Left kidney (tissue), 1 donor: ENCODE measurements at regions not wholly inside any gene's neighbourhood (a gene's known extent, or its start where the extent isn't known, plus 50 kb on each side); places are given as distances from the start of the nearest gene placed in this dataset.
A peak's percentile ranks its signal among the peaks of the same experiment; 100 is the strongest.

Source experiments
- DNase-seq: peaks from one replicate; pipeline ENCODE4 v3.0.0-alpha.2; 2013

DNA sequence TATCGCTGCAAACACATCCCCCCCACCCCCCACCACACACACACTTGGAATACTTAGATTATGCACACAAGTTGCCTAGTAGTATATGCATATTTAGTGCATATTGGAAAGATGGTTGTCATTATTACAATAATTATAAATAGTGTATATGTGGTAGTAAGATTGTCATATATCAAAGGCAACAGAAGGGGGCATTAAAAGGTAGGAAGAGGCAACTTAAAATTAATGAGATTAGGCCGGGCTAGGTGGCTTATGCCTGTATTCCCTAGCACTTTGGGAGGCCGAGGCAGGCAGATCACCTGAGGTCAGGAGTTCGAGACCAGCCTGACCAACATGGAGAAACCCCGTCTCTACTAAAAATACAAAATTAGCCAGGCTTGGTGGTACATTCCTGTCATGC lies 52.1 kb downstream of the GSC start:
- DNase-seq = no peak

DNA sequence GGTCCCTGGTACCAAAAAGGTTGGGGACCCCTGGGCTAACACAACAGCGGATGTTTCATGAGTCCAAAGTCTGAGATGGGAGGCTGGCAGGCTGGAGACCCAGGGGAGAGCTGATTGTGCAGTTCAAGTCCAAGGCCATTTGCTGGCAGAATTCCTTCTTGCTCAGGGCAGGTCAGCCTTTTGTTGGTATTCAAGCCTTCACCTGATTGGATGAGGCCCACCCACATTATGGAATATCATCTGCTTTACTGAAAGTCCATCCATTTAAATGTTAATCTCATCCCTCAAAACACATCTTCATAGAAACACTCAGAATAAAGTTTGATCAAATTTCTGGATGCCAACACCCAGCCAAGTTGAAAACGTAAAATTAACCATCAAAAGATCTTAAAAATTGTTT lies 52.9 kb downstream of the GSC start:
- no peak for DNase-seq

DNA sequence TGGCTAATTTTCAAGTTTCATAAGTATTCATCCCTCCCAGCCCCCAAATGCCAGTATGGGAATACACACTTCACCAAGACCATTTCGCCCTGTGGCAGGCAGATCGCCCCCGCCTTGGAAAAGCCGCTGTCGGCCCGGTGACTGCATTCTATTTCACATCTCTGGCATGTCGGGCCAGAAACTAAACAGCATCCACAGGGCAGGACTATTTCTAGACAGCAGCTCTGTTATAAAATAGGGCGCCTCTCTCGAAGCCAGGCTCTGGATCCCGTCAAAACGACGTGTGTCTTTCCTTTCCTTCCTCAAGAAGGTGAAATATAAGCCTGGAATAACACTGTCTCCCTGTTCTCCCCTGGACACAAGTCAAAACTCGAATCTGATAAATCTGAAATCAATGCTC lies 56.8 kb downstream of the GSC start:
- DNase-seq = no peak

DNA sequence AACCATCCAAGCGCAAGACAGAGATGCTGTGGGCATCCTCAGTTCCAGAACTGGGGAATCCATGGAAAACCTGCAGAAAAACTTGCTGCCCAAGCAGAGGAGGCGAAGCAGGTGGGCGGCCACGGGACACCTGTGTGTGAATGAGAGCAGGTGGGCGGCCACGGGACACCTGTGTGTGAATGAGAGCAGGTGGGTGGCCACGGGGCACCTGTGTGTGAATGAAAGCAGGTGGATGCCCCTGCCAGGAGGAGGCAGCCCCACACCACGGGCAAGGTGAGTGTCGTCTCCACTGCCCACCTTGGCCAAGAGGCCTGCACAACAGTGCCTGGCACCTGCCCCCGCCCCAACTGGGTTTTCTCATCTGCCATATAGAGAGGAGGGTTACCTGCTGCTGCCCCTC lies 59.2 kb downstream of the GSC start:
- no peak for DNase-seq

DNA sequence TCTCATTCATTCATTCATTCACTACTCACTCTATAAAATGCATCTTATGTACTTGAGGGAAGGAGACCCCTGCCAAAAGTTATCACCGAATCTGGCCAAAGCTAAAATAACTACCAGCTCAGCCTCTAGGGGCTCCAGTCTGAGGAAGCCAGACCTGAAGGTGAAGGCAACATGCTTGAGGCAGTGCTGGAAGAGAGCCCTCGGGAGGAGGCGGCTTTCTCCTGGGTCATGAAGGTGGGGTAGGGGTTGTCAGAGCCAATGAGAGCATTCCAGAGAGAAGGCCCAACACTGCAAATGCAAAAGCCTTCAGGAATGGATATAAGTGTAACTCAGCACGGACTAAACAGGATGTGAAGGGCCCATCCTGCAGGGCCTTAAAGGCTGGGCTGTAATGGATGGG lies 62.4 kb downstream of the GSC start:
- DNase-seq = no peak

DNA sequence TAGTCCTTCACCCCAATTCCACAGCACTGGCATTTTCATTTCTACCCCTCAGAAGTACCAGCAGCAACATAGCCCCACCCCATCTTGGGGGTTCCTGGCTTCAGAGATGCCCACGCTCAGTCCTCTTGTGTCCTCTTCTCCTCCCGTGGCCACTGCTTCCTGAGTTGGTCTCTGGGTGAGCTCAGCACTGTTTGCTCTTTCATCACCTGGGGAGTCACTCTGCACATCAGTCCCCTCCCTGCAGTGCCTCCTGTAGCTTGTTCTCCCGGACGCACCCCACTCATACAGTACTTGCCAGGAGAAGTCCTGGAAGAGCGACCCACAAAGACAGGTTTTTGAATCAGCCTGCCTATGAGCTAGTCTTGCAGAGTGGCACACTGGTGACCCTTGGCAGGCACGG lies 63.8 kb downstream of the GSC start:
- DNase-seq = no peak

DNA sequence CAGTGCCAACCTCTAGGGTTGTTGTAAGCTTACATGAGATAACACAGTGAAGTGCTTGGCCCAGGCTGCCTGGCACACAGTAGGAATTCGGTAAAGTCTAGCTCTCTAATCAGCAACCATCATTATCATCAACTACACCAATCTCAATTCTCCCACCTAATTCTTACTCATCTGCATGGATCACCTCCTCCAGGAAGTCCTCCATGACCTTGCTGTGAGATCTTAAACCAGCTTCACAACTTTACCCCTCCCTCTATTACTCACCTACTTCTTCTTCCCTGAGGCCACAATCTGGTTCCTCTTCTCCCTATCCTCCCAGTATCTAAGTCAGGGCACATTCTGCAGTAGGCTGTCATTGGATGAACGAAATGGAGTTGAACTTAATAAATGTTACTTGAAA lies 67.3 kb downstream of the GSC start:
- DNase-seq = no peak

DNA sequence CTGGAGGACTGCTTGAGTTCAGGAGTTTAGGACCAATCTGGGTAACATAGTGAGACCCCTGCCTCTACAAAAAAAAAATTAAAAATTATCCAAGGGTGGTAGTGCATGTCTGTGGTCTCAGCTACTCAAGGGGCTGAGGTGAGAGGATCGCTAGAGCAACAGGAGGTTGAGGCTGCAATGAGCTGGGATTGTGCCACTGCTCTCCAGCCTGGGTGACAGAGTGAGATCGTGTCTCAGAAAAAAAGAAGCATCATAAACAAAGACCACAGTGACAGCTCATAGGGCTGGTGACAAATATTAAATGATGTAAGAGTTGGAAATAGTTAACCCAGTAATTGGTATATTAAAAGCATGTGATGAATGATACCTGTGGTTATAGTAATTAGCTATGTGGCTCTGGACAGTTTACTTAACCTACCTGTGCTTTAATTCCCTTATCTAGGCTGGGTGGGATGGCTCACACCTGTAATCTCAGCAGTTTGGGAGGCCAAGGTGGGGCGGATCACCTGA lies 68.0 kb downstream of the GSC start:
- no peak for DNase-seq

DNA sequence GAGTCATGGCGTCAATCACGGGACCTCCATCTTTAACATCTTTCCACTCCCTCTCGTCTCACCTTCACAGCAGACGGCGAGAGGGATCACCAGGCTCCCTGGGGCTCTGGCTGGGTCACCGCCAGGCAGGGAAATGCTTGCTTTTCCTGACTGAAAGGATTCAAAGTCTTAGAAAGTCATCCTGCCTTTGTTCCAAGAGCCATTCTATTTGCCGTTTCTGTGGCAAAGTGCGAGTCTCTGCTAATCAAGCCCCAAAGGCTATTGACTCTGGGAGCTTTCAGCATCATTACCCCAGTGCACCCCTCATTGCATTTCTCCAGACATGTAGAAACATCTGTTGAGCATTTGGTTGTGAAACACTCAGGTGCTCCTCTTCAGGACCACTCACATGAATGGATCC lies 69.6 kb downstream of the GSC start:
- DNase-seq = no peak

DNA sequence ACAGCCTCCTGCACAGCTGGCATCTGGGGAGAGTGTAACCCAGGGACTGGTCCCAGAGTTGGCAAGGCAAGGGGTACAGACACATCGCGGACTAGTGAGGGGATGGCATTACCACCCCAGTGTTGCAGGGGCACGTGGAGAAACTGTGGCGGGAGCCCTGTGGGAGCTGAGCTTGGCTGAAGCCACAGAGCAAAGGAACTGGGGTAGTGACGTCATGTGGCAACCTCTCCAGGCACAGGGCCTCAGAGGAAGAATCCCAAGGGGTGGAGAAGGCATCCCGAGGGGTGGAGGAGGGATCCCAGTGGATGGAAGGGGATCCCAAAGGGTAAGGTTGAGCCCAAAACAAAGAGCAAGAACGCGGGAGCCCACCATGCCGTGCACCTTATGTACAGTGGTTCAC lies 70.1 kb downstream of the GSC start:
- DNase-seq = no peak

DNA sequence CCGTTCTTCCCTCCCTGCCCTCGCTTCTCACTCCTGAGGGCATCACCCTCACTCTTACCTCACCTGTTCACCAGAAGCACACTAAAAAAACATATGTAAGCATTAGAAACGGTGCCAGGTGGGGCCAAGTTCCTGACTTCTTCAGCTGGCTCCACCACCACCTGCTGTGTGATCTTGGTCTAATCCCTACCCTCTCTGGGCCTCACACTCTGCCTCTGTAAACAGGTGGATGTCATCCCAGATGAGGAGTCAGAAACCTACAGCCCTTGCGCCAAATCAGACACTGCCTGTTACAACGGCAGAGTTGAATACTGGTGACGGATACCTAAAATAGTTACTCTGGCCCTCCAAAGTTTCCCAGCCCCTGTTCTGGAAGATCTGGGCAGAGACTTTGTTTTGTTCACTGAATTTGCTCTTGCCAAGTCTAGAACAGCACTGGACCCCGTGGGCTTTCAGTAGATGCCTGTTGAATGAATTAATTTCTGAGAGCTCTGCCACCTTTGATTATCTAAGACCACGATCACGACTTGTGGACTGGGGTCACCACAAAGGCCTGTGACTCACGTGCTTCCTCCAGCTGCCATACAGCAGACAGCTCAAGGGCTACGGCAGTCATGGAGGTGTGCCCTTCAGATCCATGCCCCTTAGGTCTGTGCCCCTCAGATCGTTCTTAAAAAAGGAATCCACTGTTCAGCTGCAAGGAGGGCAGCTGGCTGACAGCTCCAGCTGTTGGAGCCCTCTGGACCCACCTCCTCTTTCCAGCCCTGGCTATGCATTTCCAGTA lies 71.9 kb downstream of the GSC start:
- DNase-seq = no peak

DNA sequence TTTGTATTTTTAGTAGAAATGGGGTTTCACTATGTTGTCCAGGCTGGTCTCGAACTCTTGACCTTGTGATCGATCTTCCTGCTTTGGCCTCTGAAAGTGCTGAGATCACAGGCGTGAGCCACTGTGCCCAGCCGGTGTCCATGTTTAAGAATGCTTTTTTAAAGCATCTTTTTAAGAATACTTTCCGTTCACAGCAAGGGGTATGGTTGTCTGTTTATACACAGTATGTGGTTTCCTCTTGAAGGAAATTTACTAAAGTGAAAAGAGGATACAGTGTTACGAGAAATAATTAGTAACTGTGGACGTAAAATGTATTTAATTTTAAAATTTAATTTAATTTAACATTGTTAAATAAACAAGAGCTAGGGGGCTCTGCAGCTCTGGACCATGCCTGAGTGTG lies 73.4 kb downstream of the GSC start:
- DNase-seq = no peak

DNA sequence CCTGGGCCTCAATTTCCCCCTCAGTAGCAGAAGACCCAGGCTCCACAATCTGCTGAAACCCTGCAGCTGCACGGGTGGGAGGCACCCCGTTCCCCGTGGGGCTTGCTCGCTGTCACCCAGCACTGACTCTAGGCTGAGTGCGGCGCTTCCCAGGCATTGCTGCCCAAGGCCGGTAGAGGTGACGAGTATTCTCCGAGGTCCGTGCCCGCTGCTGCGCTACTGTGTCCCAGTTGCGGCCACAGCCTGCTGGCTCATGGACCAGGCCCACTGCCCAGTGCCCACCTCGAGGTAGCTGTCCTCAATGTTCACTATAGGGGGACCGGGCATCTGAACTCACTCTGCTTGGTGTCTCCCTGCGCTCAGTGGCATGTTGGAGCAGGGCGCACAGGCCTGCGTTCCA lies 74.7 kb downstream of the GSC start:
- DNase-seq = no peak

DNA sequence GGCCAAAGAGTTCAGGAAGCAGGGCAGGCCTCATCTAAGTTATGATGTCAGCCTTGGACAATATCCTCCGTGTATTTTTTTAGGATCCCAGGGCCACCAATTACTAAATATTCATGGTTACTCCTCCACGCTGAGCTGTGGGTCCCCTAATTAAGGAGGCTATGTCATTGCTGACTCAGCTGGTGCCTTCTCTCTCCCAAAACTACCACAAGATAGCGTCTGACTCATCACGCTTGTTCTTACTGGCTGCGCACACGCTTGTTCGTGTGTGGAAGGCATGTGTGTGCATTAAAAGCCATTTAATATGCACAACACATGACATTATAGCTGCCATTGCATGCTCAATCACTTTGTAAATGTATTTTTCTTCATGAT lies 78.3 kb downstream of the GSC start:
- no peak for DNase-seq

DNA sequence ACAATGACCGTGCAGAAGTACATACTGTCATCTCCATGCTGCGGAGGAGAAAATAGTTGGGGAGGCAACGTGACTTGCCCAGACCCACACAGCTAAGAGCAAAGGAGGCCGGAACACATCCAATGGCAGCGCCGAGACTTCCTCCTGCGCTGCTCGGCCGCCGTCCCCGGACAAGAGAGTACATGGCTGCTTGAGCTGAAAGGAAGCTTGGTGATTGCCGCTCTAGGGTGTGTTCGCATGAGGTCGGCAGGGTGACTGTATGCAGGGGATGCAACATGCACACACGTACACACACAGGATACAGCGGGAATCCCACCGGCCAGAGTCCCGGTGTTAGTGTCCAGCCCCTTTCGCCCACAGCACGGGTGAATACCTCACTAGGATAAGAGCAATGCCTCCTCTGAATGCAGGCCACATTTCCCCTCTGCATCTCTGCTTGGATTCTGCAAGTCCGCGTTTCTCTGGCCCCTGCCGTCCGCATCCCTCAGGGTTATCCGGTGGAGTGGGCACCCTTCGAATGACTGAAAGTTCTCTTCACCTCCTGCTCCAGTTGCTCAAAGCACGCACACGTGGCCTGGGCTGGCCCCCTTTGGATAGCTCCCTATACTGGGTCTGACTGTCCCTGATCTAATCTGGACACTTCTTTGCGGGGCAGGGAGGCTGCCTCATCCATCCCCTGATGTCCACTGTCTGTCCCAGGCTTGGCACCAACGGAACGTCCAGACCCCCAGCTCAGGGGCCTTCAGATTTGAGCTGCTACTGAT lies 78.8 kb downstream of the GSC start:
- DNase-seq = no peak

DNA sequence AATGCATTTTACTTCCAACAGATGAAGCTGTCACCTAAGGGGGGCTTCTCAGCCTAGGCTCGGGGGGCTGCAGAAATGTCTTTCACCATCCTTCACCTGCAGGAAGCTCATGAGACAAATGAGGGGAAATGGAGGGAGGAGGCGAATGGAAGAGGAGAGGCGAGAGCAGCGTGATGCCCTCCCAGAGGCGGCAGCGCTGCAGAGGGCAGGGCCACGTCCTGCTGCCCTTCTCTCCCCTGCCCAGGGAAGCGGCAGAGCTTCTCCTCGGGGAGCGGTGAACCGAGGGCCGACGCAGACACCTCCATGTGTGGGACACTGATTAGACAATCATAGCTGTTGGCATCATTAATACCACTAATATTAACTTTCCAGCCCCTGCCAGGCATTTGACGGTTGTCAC lies 78.3 kb downstream of the SERPINA3 start:
- DNase-seq = no peak

DNA sequence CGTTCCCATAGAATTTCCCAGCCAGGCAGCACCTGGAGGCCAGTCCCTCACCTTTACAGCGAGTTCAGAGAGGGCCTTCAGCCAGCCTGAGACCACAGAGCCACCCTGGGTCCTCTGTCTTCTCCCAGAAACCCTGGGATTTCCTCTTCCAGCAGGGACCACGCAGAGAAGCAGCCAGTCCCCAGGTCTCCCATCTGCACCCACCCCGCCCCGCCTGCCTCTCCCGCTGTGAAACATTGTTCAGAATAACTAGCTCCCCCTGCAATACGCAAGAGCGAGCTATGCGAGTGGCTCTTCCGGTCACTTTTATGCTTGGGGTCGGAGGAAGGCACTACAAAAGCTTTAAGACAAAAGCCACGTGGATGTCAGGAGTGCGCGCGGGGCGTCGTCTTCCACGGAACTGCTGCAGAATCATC lies 77.8 kb downstream of the SERPINA3 start:
- DNase-seq = no peak

DNA sequence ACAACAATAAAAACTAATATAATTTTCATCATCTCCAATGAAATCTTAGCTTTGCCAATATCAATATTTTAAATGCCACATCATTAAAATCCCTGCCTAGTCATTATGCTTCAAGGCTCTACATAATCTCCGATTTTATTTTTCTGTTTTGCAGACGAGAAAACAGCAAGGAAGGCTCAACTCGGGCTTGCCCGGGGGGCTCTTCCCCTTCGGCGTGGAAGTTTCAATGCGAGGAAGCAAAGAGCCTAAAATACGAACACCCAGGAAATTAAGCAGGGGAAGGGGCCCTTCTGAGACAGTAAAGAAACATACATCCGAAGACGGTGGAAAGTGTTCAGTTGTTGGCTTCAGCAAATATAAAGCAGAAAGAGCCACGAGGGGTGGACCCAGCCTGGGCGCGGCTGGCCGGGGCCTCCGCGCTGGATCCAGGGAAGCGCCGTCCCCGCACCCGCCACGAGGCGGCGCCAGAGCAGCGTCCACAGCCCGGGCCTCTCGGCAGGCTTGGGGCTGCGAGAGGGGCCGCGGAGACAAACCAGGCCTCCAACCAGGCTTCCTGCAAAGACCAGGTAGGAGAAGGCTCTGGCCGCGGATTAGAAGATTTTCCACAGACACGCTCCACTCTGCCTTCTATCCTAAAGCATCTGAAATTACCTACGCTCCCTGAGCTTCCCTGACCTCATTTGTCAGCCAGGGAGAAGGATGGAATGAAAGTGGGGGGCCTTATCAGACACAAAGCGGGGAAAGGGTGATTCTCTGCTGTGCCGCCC lies 77.2 kb downstream of the SERPINA3 start:
- peak; percentile 68 for DNase-seq

DNA sequence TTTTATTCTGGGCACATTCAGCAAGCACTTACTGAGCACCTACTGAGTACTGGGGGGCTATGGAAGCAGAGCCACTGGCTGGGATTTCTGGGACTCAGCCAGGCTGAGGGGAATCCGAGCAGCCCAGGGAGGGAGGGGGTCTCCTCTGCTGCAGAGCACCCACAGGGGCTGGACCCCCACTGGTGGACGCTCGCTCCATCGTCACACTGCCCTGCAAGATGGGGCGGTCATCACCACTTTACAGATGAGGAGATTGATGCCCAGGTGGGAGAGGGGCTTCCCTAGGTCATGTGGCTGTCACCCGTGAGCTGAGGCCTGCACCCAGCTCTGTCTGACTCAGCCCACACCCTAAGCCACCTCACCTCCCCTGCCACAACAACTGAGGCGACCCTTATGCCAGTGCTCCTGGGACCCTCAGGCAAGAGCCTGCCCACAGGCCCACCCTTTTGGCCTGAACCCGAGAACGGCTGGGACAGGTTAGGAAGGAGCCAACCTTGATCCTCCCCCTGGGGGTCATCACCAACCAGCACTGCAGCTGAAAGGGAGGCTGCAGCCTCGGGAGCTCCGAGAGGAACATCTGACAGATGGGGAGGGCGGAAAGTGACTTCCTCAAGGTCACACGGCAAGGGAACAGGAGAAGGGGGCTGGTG lies 74.4 kb downstream of the SERPINA3 start:
- no peak for DNase-seq

DNA sequence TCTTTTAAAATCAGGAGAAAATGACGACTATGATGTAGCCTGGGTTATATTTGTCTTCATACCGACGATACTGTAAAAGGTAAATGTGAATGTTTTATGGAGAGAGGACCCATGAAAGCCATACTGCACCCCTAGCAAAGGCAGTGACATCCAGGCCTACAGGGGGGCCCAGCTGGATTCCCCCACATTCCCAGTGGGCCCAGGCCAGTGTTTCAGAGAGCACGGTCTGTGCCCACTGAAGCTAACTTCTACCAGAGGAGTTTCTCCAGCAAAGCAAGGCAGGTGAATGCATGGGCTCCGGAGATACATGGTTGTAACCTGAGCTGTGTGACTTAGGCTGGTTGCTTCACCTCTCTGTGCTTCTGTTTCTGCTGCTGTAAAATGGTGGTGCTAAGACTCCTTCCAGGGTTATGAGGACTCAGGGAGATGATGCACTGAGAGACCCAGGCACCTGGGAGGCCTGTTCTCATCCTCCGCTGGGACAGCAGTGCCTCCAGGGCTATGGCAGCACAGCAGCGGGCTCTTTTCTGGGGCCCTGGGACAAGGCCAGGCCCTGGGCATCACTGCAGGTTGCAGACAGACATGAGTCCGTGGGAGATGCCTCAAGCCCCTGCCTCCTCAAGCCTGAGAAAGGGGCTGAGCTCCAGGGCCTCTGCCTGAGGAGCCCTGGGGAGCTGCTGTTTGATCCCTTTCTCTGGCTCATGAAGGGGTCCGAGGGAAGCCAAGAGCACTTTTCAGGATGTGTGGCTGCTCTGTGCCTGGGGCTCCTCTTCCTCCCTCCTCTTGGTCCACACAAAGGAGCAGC lies 73.7 kb downstream of the SERPINA3 start:
- no peak for DNase-seq

DNA sequence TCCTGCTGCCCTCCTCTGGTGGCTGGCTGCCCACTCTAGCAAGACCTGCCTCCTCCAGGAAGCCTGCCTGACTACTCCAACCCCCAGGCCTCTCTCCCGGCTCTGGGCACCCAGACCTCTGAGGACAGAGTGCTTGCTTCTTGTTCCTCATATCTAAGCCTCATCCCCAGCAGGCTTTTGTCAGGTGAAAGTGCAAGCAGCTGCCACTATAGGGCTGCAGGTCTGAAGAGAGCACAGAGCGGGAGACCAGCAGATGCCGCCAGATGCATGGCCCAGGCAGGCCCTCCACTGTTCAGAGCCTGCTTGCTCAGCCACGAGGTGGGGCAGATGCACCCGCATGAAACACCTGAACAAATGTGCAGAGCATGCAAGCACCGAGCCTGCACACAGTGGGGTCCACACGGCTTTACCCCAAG lies 73.0 kb downstream of the SERPINA3 start:
- DNase-seq = no peak

DNA sequence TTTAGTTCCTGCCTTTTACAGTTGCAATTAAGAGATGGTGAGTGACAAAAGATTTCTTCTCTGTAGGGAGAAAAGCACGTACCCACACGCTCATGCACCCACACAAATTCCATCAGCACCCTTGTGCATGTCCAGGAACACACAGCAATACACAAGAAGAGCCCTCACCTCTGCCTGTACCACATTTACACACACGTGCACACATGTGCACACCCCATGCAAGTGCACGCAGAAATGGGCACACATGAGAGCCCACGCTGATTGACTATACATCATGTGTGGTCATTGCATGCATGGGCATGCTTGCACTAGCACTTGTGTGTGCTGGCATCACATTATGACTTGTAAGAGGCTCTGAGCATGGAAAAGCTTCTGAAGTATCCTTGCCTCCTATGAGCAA lies 70.5 kb downstream of the SERPINA3 start:
- DNase-seq = no peak
